GM12891 (cell line): ENCODE measurements at regions not wholly inside any gene's neighbourhood (a gene's known extent, or its start where the extent isn't known, plus 50 kb on each side); places are given as distances from the start of the nearest gene placed in this dataset.

ENCODE experiments used
- POLR2A ChIP-seq: IDR thresholded peaks from 2 replicates; pipeline ENCODE4 v1.6.1; 2011; ENCODE audit warnings: low read depth, low read length, control low read depth
- POLR2AphosphoS5 ChIP-seq: IDR thresholded peaks from 2 replicates; pipeline ENCODE4 v1.6.1; 2011; ENCODE audit warnings: low read depth, low read length, control low read depth
- POU2F2 ChIP-seq: IDR thresholded peaks from 2 replicates; pipeline ENCODE4 v1.6.1; 2011; ENCODE audit warnings: low read depth, mild to moderate bottlenecking, control low read depth, low read length, moderate library complexity
- SPI1 ChIP-seq: IDR thresholded peaks from 2 replicates; pipeline ENCODE4 v1.6.1; 2011; ENCODE audit warnings: low read depth, low read length, control low read depth
- TAF1 ChIP-seq: IDR thresholded peaks from 2 replicates; pipeline ENCODE4 v1.6.1; 2011; ENCODE audit warnings: low read depth, low read length, control low read depth

DNA sequence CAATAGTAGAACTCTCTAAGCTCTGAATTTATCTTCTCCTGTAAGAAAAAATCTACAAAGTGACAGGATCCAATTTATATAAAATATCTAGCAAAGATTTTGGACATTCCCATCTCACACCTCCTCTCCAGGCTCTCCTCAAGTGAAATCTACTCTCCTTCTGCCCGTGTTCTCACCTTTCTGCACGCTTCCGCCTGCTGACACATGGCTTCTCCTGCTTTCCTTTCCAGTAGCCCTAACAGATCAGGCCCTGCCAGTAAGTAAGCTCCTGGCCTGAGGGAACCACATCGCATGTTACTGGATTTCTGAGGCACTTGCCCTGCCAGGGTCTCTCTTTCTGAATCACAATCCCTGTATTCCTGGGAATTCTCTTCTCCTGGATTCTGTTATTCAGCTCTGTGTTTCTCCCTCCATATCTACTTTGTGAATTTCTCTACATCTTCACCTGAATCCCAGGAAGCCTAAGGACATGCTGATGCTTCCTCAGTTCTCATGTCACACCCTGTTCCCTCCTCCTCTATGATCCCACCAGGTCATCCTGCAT lies 53.3 kb upstream of the TOP3B start:
- no peak for TF ChIP-seq POLR2AphosphoS5
- no peak for TF ChIP-seq POLR2A
- TF ChIP-seq TAF1: no peak
- no peak for TF ChIP-seq SPI1
- no peak for TF ChIP-seq POU2F2
